ENCODE measurements at regions not wholly inside any gene's neighbourhood (a gene's known extent, or its start where the extent isn't known, plus 50 kb on each side); places are given as distances from the start of the nearest gene placed in this dataset.

DNA sequence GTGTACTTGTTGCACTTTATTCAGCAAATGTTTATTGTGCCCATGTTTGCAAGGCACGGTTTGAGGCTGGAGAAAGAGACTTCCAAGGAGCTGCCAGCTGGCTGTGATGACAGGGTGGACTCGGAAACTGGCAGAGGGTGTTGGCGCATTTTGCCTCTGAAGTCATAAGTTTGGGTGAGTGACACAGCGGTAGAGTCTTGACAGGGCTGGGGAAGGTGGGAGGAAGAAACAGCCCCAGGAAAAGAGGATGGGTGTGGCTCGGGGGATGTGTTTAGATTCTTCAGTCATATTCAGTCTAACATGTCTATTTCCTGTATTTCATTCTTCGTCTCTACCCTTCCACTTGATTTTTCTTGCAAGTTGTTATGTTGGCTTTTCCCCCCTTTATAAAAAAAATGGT, 77.0 kb upstream of the STOX2 start:
- Histone ChIP-seq H4K91ac (ENCODE audit: low read depth, low read length, poor library complexity) (no peak overlapping the region), H2AK5ac (ENCODE audit: low read depth, low read length) (no peak overlapping the region), H3K18ac (ENCODE audit: low read length) (no peak overlapping the region), H2AFZ (ENCODE audit: low read length) (no peak overlapping the region), H3K27ac (replicated peaks; ENCODE audit: low read length) (no peak overlapping the region), H2BK15ac (ENCODE audit: low read length) (no peak overlapping the region), H3K4me1 (ENCODE audit: control insufficient read depth in 2 of 2, insufficient read depth in 1 of 2, low read depth in 1 of 2, low read length in 2 of 2) (peaks cover 0 to 2% of the 10 kb centered on the region in 2 donors), H4K8ac (ENCODE audit: low read depth, low read length) (no peak overlapping the region), H3K9ac (ENCODE audit: low read depth, low read length, poor library complexity) (no peak overlapping the region), H3K27me3 (ENCODE audit: control insufficient read depth in 3 of 3, insufficient read depth in 3 of 3, low read depth in 1 of 3, low read length in 3 of 3) (peaks cover 0 to 12% (median 0%) of the 10 kb centered on the region in 3 experiments), H3K79me1 (ENCODE audit: low read depth, low read length) (no peaks in the 10 kb centered on the region), H3K9me3 (replicated peaks in 1 of 2; ENCODE audit: control insufficient read depth in 2 of 2, insufficient read depth in 1 of 2, low read depth in 1 of 2, low read length in 2 of 2) (no peaks in the 10 kb centered on the region), H3K4me3 (ENCODE audit: low read length in 2 of 2) (no peak overlapping the region), H3K4ac (ENCODE audit: low read length) (no peak overlapping the region), H2BK120ac (ENCODE audit: low read depth, low read length) (no peak overlapping the region), H3K23ac (ENCODE audit: low read depth, low read length, poor library complexity) (no peak overlapping the region), H3K4me2 (ENCODE audit: insufficient read depth, low read length, poor library complexity, severe bottlenecking) (no peak overlapping the region), H2BK12ac (ENCODE audit: low read length) (no peak overlapping the region), H2BK5ac (ENCODE audit: low read length) (no peak overlapping the region), H3K36me3 (replicated peaks in 1 of 2; ENCODE audit: control insufficient read depth in 2 of 2, insufficient read depth in 2 of 2, low read length in 2 of 2) (no peaks in the 10 kb centered on the region), H3K14ac (ENCODE audit: low read length) (no peak overlapping the region)
- no peak for DNase-seq (ENCODE audit: low spot score)
- WGBS, 2 donors (ENCODE audit: extremely low coverage in 2 of 2, insufficient read length in 2 of 2, insufficient replicate concordance in 1 of 2) = no CpG with 5 or more reads among the region's 6 CpGs

DNA sequence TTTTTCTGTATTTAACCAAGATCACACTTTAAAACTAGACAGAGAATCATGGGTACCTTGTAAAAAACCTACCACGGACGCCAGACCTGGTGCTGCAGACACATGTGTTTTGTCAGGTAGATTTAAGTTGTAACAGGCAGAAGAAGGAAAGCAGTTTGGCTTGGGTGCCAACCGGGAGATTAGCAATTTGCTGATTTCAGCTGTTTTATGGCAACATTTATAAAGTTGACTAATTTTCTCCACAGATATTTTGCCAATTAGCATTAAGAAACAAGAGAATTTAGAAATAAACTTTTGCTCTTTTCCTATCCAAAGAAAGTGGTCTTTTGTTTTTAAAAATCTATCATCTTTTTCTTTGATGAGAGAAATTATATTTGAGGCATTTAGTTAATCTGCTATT, 76.3 kb upstream of the STOX2 start:
- Histone ChIP-seq H3K9me3 (replicated peaks in 1 of 2; ENCODE audit: control insufficient read depth in 2 of 2, insufficient read depth in 1 of 2, low read depth in 1 of 2, low read length in 2 of 2) (no peaks in the 10 kb centered on the region), H4K91ac (ENCODE audit: low read depth, low read length, poor library complexity) (no peak overlapping the region), H2BK12ac (ENCODE audit: low read length) (no peak overlapping the region), H3K36me3 (replicated peaks in 1 of 2; ENCODE audit: control insufficient read depth in 2 of 2, insufficient read depth in 2 of 2, low read length in 2 of 2) (no peaks in the 10 kb centered on the region), H3K4ac (ENCODE audit: low read length) (no peak overlapping the region), H3K18ac (ENCODE audit: low read length) (no peak overlapping the region), H2AFZ (ENCODE audit: low read length) (no peak overlapping the region), H3K79me1 (ENCODE audit: low read depth, low read length) (no peaks in the 10 kb centered on the region), H3K4me2 (ENCODE audit: insufficient read depth, low read length, poor library complexity, severe bottlenecking) (no peak overlapping the region), H2BK120ac (ENCODE audit: low read depth, low read length) (no peak overlapping the region), H3K23ac (ENCODE audit: low read depth, low read length, poor library complexity) (no peak overlapping the region), H3K27ac (replicated peaks; ENCODE audit: low read length) (no peak overlapping the region), H3K27me3 (ENCODE audit: control insufficient read depth in 3 of 3, insufficient read depth in 3 of 3, low read depth in 1 of 3, low read length in 3 of 3) (peaks cover 0 to 12% (median 0%) of the 10 kb centered on the region in 3 experiments), H3K9ac (ENCODE audit: low read depth, low read length, poor library complexity) (no peak overlapping the region), H2BK5ac (ENCODE audit: low read length) (no peak overlapping the region), H3K4me1 (ENCODE audit: control insufficient read depth in 2 of 2, insufficient read depth in 1 of 2, low read depth in 1 of 2, low read length in 2 of 2) (peaks cover 0 to 2% of the 10 kb centered on the region in 2 donors), H2BK15ac (ENCODE audit: low read length) (no peak overlapping the region), H2AK5ac (ENCODE audit: low read depth, low read length) (no peak overlapping the region), H3K4me3 (ENCODE audit: low read length in 2 of 2) (no peak overlapping the region), H4K8ac (ENCODE audit: low read depth, low read length) (no peak overlapping the region), H3K14ac (ENCODE audit: low read length) (no peak overlapping the region)
- WGBS, 2 donors (ENCODE audit: extremely low coverage in 2 of 2, insufficient read length in 2 of 2, insufficient replicate concordance in 1 of 2) = no CpG with 5 or more reads among the region's 3 CpGs
- DNase-seq (ENCODE audit: low spot score) = no peak

DNA sequence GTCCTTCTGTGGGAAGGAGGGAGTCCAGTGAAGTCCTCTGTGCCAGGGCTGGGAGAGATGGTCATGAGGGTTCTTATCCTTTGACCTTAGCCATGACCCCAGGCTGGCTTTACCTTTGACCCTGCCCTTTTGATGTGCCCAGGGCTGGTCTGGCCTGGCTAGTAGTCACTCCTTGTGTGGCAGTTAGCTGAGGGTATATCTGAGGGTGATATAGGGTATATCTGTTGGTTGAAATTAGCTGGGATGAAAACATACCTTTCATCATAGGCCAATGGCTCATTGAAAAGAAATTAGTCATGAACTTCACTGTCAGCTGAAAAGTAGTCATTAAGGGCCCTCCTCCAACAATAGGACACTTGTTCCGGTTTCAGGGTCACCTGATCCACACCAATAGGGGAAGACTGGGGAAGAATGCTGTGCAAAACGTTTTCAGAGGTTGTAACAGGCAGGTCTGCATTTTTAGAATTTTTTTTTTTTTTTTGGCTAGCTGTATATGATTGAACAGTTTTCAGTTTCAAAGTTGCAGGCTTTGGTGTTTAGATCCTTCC, 74.6 kb upstream of the STOX2 start:
- H2BK120ac ChIP-seq (ENCODE audit: low read depth, low read length) = no peak overlapping the region
- no CpG with 5 or more reads among the region's 2 CpGs for WGBS, 2 donors (ENCODE audit: extremely low coverage in 2 of 2, insufficient read length in 2 of 2, insufficient replicate concordance in 1 of 2)

DNA sequence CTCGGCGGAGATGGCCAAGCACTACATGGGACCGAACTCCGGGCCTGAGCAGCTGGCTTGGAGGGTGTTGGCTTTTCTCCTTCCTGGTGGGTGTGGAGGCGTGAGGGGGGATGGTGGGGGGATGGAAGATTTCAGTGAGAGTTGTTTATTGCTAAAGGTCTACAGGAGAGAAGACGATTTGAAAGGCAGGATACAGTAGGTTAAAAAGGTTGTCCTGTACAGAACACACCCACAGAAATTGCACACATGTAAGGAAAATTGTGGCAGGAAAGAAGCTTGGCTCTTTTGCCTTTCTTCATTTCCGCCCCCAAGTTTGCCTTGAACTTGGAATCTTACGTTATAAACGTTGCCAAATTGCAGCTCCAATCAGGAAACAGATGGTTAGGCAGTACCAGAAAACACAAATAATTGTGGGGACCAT, 74.1 kb upstream of the STOX2 start:
- no peaks in the 10 kb centered on the region for H3K79me1 ChIP-seq (ENCODE audit: low read depth, low read length)
- no peak overlapping the region for H3K27ac ChIP-seq (replicated peaks; ENCODE audit: low read length)
- H3K4ac ChIP-seq (ENCODE audit: low read length) = no peak overlapping the region
- H3K9ac ChIP-seq (ENCODE audit: low read depth, low read length, poor library complexity) = no peak overlapping the region
- H2AFZ ChIP-seq (ENCODE audit: low read length) = no peak overlapping the region
- no peak for DNase-seq (ENCODE audit: low spot score)
- H3K18ac ChIP-seq (ENCODE audit: low read length) = no peak overlapping the region
- no peak overlapping the region for H3K4me2 ChIP-seq (ENCODE audit: insufficient read depth, low read length, poor library complexity, severe bottlenecking)
- no peak overlapping the region for H4K8ac ChIP-seq (ENCODE audit: low read depth, low read length)
- H3K14ac ChIP-seq (ENCODE audit: low read length) = no peak overlapping the region
- no peaks in the 10 kb centered on the region for H3K9me3 ChIP-seq (replicated peaks in 1 of 2; ENCODE audit: control insufficient read depth in 2 of 2, insufficient read depth in 1 of 2, low read depth in 1 of 2, low read length in 2 of 2)
- WGBS, 2 donors (ENCODE audit: extremely low coverage in 2 of 2, insufficient read length in 2 of 2, insufficient replicate concordance in 1 of 2) = no CpG with 5 or more reads among the region's 9 CpGs
- no peak overlapping the region for H3K4me3 ChIP-seq (ENCODE audit: low read length in 2 of 2)
- H2BK15ac ChIP-seq (ENCODE audit: low read length) = no peak overlapping the region
- no peak overlapping the region for H2BK5ac ChIP-seq (ENCODE audit: low read length)
- H2AK5ac ChIP-seq (ENCODE audit: low read depth, low read length) = no peak overlapping the region
- no peak overlapping the region for H2BK120ac ChIP-seq (ENCODE audit: low read depth, low read length)
- H2BK12ac ChIP-seq (ENCODE audit: low read length) = no peak overlapping the region
- H4K91ac ChIP-seq (ENCODE audit: low read depth, low read length, poor library complexity) = no peak overlapping the region
- H3K36me3 ChIP-seq (replicated peaks in 1 of 2; ENCODE audit: control insufficient read depth in 2 of 2, insufficient read depth in 2 of 2, low read length in 2 of 2) = no peaks in the 10 kb centered on the region
- no peak overlapping the region for H3K23ac ChIP-seq (ENCODE audit: low read depth, low read length, poor library complexity)
- peaks cover 0 to 2% of the 10 kb centered on the region in 2 donors for H3K4me1 ChIP-seq (ENCODE audit: control insufficient read depth in 2 of 2, insufficient read depth in 1 of 2, low read depth in 1 of 2, low read length in 2 of 2)
- peaks cover 0 to 12% (median 0%) of the 10 kb centered on the region in 3 experiments for H3K27me3 ChIP-seq (ENCODE audit: control insufficient read depth in 3 of 3, insufficient read depth in 3 of 3, low read depth in 1 of 3, low read length in 3 of 3)

More for the DNA sequence above, 74.6 kb upstream of the STOX2 start:
- H3K14ac ChIP-seq (ENCODE audit: low read length) = no peak overlapping the region
- H3K9ac ChIP-seq (ENCODE audit: low read depth, low read length, poor library complexity) = no peak overlapping the region
- no peak overlapping the region for H3K4me3 ChIP-seq (ENCODE audit: low read length in 2 of 2)
- no peak overlapping the region for H2BK5ac ChIP-seq (ENCODE audit: low read length)
- H3K4me2 ChIP-seq (ENCODE audit: insufficient read depth, low read length, poor library complexity, severe bottlenecking) = no peak overlapping the region
- no peak overlapping the region for H2BK15ac ChIP-seq (ENCODE audit: low read length)
- peaks cover 0 to 2% of the 10 kb centered on the region in 2 donors for H3K4me1 ChIP-seq (ENCODE audit: control insufficient read depth in 2 of 2, insufficient read depth in 1 of 2, low read depth in 1 of 2, low read length in 2 of 2)
- no peak overlapping the region for H3K4ac ChIP-seq (ENCODE audit: low read length)
- no peaks in the 10 kb centered on the region for H3K9me3 ChIP-seq (replicated peaks in 1 of 2; ENCODE audit: control insufficient read depth in 2 of 2, insufficient read depth in 1 of 2, low read depth in 1 of 2, low read length in 2 of 2)
- H3K79me1 ChIP-seq (ENCODE audit: low read depth, low read length) = no peaks in the 10 kb centered on the region
- H3K23ac ChIP-seq (ENCODE audit: low read depth, low read length, poor library complexity) = no peak overlapping the region
- no peak overlapping the region for H4K8ac ChIP-seq (ENCODE audit: low read depth, low read length)
- no peak overlapping the region for H2AFZ ChIP-seq (ENCODE audit: low read length)
- H2BK12ac ChIP-seq (ENCODE audit: low read length) = no peak overlapping the region
- DNase-seq (ENCODE audit: low spot score) = no peak
- no peak overlapping the region for H3K27ac ChIP-seq (replicated peaks; ENCODE audit: low read length)
- no peaks in the 10 kb centered on the region for H3K36me3 ChIP-seq (replicated peaks in 1 of 2; ENCODE audit: control insufficient read depth in 2 of 2, insufficient read depth in 2 of 2, low read length in 2 of 2)
- no peak overlapping the region for H2AK5ac ChIP-seq (ENCODE audit: low read depth, low read length)
- no peak overlapping the region for H4K91ac ChIP-seq (ENCODE audit: low read depth, low read length, poor library complexity)
- H3K27me3 ChIP-seq (ENCODE audit: control insufficient read depth in 3 of 3, insufficient read depth in 3 of 3, low read depth in 1 of 3, low read length in 3 of 3) = peaks cover 0 to 12% (median 0%) of the 10 kb centered on the region in 3 experiments
- no peak overlapping the region for H3K18ac ChIP-seq (ENCODE audit: low read length)

All from neuronal stem cell (in vitro differentiated cells).